G401.6 (cell line): ENCODE measurements at regions not wholly inside any gene's neighbourhood (a gene's known extent, or its start where the extent isn't known, plus 50 kb on each side); places are given as distances from the start of the nearest gene placed in this dataset.

Source experiments
- FAIRE-seq: peaks from 2 replicates; lab custom pipeline; 2012; peaks lifted over from hg19 to GRCh38; lab: Jason Lieb, UNC

DNA sequence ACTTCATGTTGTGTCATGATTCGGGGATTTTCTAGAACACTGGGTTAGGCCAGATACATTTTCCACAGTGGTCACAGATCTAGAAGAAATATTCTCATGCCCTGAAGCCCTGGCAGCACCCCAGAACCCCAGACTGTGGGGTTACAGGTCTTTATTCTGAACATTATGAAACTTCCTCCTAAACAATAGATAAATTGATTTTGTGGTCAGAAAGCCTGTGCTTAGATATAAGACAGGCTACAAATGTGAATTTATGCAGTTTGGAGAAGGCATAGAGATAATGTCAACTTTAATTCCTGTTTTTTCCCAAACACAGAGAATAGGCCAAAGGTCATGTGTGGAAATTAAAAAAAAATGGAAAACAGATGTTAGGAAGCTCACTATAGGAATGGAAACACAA lies 492.9 kb downstream of the SPRY1 start:
- FAIRE-seq = no peak

DNA sequence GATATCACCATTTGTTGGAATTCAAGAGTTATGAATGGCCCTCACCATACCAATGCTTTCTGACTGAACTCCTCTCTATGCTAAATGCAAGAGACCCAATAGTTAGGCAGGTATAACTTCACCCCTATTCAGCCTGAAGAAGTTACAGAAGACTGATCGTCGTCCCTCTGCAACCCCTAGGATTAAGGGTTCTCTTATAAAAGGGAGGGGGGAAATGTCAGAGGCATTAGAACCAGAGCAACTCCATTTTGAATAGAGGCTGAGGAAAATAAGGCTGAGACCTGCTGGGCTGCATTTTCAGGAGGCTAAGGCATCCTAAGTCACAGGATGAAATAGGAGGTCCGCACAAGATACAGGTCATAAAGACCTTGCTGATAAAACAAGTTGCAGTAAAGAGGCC lies 494.3 kb downstream of the SPRY1 start:
- no peak for FAIRE-seq

- FAIRE-seq = no peak
Measured at GRCh38 chr4:123891881-123892280, 495.3 kb downstream of the SPRY1 start.

- no peak for FAIRE-seq
Measured at GRCh38 chr4:123892368-123892976, 495.9 kb downstream of the SPRY1 start.

DNA sequence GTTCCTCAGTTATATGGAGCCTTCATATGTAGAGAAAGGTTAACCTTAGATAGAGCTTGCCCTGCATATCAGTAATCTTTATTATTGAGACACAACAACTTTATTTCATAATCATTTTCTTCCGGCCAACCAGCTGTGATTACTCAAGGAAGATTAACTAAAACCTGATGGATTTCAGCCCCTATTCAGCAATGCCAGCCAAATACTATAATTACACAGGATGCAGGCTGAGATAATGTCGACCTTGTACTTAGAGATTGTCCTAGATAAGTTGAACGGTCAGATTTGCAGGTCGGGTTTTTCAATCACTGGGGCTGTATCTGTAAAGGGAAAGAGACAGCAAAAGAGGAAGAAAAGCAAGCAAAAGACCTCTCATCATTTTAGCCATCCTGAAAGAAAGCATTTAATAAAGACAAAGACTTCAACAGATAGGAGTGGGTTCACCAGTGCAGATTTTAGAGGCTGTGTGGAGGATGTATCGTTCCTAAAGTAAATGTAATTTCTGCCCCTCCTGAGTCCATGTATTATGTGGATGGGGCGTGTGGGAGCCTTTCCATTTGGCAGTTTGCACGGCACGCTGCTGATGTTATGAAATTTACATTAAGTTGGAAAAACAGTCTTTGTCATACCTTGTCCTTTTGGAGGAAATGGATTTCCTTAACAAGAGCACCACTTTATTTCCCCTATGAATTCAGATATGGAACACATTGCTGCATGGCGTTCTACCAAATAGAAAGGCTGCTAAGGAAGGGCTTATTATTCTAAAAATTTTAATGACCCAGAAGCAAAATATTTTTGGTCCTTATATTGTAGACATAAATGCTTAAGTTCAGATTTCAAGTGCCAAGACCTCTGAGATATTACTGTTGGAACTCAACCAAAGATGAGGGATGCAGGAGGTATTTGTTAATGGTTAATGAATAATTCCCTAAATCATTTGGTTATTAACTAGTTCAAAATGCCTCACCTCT lies 496.7 kb downstream of the SPRY1 start:
- FAIRE-seq = no peak

DNA sequence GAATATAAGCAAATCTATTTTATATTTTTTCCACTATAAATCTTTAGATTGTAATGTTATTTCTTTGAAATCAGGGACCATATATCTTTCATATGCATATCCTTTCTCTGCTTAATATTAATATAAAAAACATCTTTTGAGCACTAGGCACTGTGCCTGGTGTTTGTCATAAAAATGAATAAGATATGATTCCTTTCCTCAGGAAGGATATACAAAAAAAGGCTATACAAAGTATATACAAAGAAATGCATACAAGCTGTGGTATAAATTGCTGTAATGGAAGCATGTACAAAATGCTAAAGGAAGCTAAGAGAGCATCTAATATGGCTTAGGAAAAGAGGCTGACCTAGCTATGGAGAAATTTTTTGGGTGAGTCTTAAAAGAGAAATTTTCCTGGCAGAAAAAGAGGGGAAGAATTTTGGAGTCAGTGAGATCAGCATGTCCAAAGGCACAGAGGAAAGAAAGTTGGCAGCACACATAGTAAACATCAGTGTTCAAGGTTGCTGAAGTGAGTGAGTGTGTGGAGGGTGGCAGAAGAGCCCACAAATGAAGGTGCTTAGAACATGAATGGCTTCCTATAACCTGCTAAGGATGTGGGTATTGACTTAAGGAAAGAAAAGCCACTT lies 500.0 kb downstream of the SPRY1 start:
- FAIRE-seq = no peak

GRCh38 chr4:123898946-123899666 lies 502.5 kb downstream of the SPRY1 start:
- FAIRE-seq = no peak

- FAIRE-seq = no peak
Measured at GRCh38 chr4:123904882-123905281, 508.3 kb downstream of the SPRY1 start.

GRCh38 chr4:123913598-123913997 lies 517.0 kb downstream of the SPRY1 start:
- no peak for FAIRE-seq

GRCh38 chr4:123916821-123917220 lies 520.2 kb downstream of the SPRY1 start:
- FAIRE-seq = no peak

DNA sequence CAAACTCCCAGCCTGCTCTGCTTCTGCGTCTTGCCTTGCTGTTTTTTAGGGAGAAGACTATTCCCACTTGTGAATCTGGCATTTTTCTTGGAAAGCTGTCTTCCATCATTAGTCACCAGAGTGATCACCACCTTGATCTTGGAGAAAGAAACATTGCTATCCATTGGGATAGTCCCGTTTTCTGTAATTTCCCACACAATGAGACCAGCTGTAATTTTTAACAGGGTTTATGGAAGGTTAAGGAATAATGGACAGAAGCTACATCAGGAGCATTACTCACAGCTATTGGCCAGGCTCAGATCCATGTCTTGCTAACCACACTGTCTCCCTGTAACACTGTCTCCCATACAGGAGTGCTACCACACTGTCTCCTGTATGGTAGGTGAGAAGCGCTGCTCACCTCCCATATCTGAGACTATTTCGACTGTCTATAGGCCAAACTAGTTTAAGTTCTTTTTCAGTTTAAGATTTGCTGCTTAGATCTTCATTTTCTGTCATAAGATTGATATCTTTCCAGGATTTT lies 523.0 kb downstream of the SPRY1 start:
- FAIRE-seq = no peak

- no peak for FAIRE-seq
Measured at GRCh38 chr4:123921339-123921738, 524.7 kb downstream of the SPRY1 start.

- FAIRE-seq = no peak
Measured at GRCh38 chr4:123922847-123923246, 526.3 kb downstream of the SPRY1 start.

- no peak for FAIRE-seq
Measured at GRCh38 chr4:123924536-123924935, 527.9 kb downstream of the SPRY1 start.

DNA sequence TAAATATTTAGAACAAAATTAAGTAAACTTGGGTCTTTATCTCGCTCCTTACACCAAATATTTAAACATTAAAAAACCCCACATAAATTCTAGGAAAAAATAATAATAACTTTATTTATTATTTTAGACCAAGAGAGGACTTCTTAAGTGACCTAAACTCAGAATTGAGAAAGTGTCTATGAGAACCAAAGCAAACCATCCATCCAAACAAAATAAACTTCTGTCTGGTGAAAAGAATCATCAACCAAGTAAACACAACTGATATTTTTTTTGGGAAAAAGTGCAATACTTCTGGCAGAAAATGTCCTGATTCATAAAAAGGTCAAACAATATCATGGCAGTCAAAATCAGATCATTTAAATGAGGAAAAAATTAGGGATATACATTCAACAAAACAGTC lies 533.0 kb downstream of the SPRY1 start:
- no peak for FAIRE-seq

- FAIRE-seq = no peak
Measured at GRCh38 chr4:123930996-123931395, 534.4 kb downstream of the SPRY1 start.

- FAIRE-seq = no peak
Measured at GRCh38 chr4:123934096-123934495, 537.5 kb downstream of the SPRY1 start.

GRCh38 chr4:123936621-123937043 lies 540.0 kb downstream of the SPRY1 start:
- no peak for FAIRE-seq

DNA sequence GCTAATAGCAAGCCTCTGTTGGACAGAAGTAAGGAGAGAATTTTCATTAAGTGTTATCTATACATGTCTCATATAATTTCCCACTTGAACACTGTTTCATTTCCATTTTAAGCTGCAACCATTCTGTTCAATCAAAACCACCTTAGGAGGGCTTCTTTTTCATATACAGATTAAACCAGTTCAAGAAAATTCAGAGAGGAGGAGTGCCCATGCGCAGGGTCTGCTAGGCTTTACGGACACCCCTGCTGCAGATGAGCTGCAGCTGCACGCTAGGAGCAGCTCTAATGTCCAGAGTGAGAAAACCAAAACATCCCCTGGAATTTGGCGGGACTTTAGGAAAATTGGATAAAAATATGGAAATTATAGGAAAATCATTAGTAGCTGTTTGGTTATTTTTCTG lies 541.0 kb downstream of the SPRY1 start:
- no peak for FAIRE-seq

DNA sequence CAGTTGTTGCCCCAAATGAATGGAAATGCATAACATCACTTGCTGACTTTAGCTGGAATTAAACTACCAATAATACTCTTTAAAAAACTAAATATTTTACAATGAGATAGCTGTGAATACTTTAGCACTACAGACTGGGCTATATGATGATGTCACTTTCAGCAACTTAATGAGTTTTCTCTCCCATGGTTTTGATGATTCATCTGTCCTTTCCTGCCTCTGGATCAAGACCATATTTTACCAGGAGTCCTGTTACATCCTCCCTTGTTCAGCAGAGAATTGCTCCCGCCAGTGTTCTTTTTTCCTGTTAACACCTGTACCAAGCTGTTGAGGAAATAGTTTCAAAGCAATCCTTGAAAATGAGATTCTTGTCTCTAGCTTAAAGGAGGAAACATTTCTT lies 543.0 kb downstream of the SPRY1 start:
- FAIRE-seq = no peak

- no peak for FAIRE-seq
Measured at GRCh38 chr4:123940604-123941003, 544.0 kb downstream of the SPRY1 start.

DNA sequence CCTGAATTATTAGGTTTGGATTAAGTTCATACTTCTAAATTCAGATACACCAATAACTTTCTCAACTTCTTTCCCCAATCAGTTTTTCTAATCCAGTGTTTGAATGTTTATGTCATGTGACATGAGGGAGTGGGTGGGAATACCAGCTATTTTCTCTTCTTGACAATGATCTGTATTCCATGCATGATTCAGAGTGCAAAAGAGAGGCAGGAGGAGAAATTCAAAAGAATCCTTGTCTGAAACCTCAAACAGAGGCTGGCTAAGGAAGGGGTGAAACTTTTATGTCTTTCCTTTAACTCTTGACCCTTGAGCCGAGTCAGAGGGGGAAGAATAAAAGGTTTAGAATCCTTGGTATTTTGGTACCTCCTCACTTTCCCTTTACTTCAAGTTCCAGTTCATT lies 544.7 kb downstream of the SPRY1 start:
- no peak for FAIRE-seq
